Gastroesophageal sphincter (tissue), 3 donors: ENCODE measurements at regions not wholly inside any gene's neighbourhood (a gene's known extent, or its start where the extent isn't known, plus 50 kb on each side); places are given as distances from the start of the nearest gene placed in this dataset.

Source experiments
- POLR2AphosphoS5 ChIP-seq: sonication (generic); formaldehyde crosslinking; IDR thresholded peaks from one replicate; pipeline ENCODE4 v1.6.1; 2017; ENCODE audit warnings: antibody characterized with exemption
- TF ChIP-seq, protein P1 (sequence below), 4 experiments: fragments of 200-600 bp in 2 of 4; fragments of 450-650 bp in 2 of 4; sonication (generic) in 1 of 4; IDR thresholded peaks; one replicate each; pipeline ENCODE4 v1.5.1; 2017 to 2019; ENCODE audit warnings: antibody characterized with exemption in 4 of 4, mild to moderate bottlenecking in 2 of 4, moderate library complexity in 2 of 4

DNA sequence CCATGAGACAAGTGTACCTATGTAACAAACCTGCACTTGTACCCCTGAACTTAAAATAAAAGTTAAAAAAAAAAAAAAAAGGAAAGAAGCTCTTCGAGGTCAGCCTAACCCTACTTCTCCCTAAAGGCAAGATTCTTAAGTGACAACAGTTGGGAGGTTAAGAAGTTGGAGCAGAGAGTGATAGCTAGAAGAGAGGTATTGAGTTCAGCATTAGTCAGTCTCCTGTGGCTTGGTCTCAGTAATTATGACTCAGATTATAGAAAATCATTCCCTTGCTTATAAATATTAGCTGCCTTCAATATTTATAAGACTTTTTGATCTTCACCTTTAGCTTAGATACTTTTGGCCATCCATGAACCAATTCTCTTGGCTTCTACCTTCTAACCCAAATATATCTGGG, 926.8 kb upstream of the SLC39A10 start:
- TF ChIP-seq, protein P1, sequence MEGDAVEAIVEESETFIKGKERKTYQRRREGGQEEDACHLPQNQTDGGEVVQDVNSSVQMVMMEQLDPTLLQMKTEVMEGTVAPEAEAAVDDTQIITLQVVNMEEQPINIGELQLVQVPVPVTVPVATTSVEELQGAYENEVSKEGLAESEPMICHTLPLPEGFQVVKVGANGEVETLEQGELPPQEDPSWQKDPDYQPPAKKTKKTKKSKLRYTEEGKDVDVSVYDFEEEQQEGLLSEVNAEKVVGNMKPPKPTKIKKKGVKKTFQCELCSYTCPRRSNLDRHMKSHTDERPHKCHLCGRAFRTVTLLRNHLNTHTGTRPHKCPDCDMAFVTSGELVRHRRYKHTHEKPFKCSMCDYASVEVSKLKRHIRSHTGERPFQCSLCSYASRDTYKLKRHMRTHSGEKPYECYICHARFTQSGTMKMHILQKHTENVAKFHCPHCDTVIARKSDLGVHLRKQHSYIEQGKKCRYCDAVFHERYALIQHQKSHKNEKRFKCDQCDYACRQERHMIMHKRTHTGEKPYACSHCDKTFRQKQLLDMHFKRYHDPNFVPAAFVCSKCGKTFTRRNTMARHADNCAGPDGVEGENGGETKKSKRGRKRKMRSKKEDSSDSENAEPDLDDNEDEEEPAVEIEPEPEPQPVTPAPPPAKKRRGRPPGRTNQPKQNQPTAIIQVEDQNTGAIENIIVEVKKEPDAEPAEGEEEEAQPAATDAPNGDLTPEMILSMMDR (IDR thresholded peaks at IDR 0.05), result no peak
- TF ChIP-seq POLR2AphosphoS5, result no peak
